ENCODE measurements at regions not wholly inside any gene's neighbourhood (a gene's known extent, or its start where the extent isn't known, plus 50 kb on each side); places are given as distances from the start of the nearest gene placed in this dataset.

- TF ChIP-seq POLR2A (IDR thresholded peaks at IDR 0.05; ENCODE audit: low read length) (no peak), GATA1 (IDR thresholded peaks at IDR 0.05; ENCODE audit: low read depth, low read length) (no peak)
Observed at GRCh38 chr15:89409184-89410038, 74.8 kb upstream of the POLG start.
